Left lung (tissue), 4 donors: ENCODE measurements at regions not wholly inside any gene's neighbourhood (a gene's known extent, or its start where the extent isn't known, plus 50 kb on each side); places are given as distances from the start of the nearest gene placed in this dataset.
"Not testable (repeated sequence)": the region's sequence is repeated elsewhere in the genome, so short reads cannot be mapped to it uniquely, and the experiment has no call there.

ENCODE experiments used
- ATAC-seq: fragments of 200-7000 bp; cut with Tn5 transposase; one replicate; pipeline ENCODE4 v1.9.1; 2020; ENCODE audit warnings: moderate library complexity
- DNase-seq, 4 donors: peaks; one replicate each; pipeline ENCODE4 v3.0.0-alpha.2; 2013 to 2020
- H3K27ac ChIP-seq, 2 donors: fragments of 200-600 bp; sonication (generic) in 1 of 2; one replicate each; pipeline versions ENCODE4 v1.5.0 to v1.8.0; 2020 to 2021
- H3K27me3 ChIP-seq, 2 donors: fragments of 200-600 bp; sonication (generic) in 1 of 2; one replicate each; pipeline versions ENCODE4 v1.5.0 to v1.8.0; 2020 to 2021
- H3K36me3 ChIP-seq, 2 donors: fragments of 200-600 bp; sonication (generic) in 1 of 2; one replicate each; pipeline versions ENCODE4 v1.5.0 to v1.8.0; 2020 to 2021
- H3K4me1 ChIP-seq, 2 donors: fragments of 200-600 bp; one replicate each; pipeline ENCODE4 v1.8.0; 2021
- H3K4me3 ChIP-seq, 2 donors: fragments of 200-600 bp; sonication (generic) in 1 of 2; one replicate each; pipeline versions ENCODE4 v1.5.0 to v1.8.0; 2020 to 2021; ENCODE audit warnings: mild to moderate bottlenecking in 1 of 2
- H3K9me3 ChIP-seq, 2 donors: fragments of 200-600 bp; sonication (generic) in 1 of 2; one replicate each; pipeline versions ENCODE4 v1.5.0 to v1.8.0; 2020 to 2021
- intact Hi-C, 2 donors: fragments of 100-400 bp; cut with DNase I; formaldehyde crosslinking; loops; one replicate each; pipeline versions ENCODE4 v1.11.2 to v1.14.2; 2022
- TF ChIP-seq, protein P1 (sequence below), 2 donors: fragments of 200-600 bp; sonication (generic) in 1 of 2; IDR thresholded peaks; one replicate each; pipeline versions ENCODE4 v1.5.0 to v1.8.0; 2021; ENCODE audit warnings: antibody characterized with exemption in 2 of 2
- donor health status: DM: no; HTN: yes; CAD: no.
- donor health status: DM: no; HTN: no; CAD: no.

DNA sequence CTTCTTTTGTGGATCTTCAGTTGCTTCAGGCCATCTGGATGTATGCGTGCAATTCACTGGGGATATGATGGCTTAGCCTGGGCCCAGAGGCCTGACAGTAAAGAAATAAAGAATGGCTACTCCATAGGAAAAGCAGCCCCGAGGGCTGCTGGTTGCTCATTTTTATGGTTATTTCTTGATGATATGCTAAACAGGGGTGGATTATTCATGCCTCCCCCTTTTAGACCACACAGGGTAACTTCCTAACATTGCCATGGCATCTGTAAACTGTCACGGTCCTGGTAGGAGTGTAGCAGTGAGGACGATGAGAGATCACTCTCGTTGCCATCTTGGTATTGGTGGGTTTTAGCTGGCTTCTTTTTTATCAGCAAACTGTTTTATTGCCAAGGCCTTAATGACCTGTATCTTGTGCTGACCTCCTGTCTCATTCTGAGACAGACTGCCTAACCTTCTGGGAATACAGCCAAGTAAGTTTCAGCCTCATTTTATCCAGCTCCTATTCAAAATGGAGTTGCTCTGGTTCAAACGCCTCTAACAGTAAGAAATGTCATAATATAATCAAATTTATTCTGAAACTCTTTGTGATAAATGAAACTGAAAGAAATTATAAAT lies 60.5 kb downstream of the DSEL start:
- Histone ChIP-seq H3K4me1 (no peaks in the 10 kb centered on the region), H3K27me3 (no peaks in the 10 kb centered on the region), H3K27ac (no peak overlapping the region), H3K4me3 (no peak overlapping the region), H3K36me3 (no peaks in the 10 kb centered on the region), H3K9me3 (peaks cover 0 to 2% of the 10 kb centered on the region in 2 donors)
- intact Hi-C loops, result no loop called here
- ATAC-seq (no peak), DNase-seq (no peak)
- TF ChIP-seq, protein P1, sequence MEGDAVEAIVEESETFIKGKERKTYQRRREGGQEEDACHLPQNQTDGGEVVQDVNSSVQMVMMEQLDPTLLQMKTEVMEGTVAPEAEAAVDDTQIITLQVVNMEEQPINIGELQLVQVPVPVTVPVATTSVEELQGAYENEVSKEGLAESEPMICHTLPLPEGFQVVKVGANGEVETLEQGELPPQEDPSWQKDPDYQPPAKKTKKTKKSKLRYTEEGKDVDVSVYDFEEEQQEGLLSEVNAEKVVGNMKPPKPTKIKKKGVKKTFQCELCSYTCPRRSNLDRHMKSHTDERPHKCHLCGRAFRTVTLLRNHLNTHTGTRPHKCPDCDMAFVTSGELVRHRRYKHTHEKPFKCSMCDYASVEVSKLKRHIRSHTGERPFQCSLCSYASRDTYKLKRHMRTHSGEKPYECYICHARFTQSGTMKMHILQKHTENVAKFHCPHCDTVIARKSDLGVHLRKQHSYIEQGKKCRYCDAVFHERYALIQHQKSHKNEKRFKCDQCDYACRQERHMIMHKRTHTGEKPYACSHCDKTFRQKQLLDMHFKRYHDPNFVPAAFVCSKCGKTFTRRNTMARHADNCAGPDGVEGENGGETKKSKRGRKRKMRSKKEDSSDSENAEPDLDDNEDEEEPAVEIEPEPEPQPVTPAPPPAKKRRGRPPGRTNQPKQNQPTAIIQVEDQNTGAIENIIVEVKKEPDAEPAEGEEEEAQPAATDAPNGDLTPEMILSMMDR (IDR thresholded peaks at IDR 0.05), result no peak

DNA sequence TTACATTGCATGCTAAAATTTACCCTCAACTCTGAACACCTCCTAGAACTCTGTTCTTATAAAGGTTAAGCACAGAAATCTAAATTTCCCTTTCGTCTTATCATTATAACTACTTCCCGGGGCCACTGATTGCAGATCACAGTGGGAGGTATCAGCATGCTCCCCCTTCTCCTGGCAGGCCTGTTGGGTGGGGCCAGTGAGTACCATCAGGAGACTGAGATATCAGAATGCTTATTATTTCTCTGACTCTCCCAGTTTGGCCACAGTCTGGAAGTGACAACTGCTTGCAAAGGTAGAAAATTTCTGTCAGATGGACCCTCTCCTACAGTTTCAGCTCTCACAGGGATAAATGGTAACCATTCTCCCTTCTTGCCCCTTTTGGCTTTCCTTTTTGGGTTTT lies 62.6 kb downstream of the DSEL start:
- ATAC-seq, result no peak
- Histone ChIP-seq H3K27me3 (no peaks in the 10 kb centered on the region), H3K9me3 (peaks cover 0 to 6% of the 10 kb centered on the region in 2 donors), H3K4me3 (no peak overlapping the region), H3K4me1 (no peaks in the 10 kb centered on the region), H3K36me3 (no peaks in the 10 kb centered on the region), H3K27ac (no peak overlapping the region)
- no peak for DNase-seq
- intact Hi-C loops, result no loop called here
- TF ChIP-seq, protein P1 (IDR thresholded peaks at IDR 0.05), result no peak

DNA sequence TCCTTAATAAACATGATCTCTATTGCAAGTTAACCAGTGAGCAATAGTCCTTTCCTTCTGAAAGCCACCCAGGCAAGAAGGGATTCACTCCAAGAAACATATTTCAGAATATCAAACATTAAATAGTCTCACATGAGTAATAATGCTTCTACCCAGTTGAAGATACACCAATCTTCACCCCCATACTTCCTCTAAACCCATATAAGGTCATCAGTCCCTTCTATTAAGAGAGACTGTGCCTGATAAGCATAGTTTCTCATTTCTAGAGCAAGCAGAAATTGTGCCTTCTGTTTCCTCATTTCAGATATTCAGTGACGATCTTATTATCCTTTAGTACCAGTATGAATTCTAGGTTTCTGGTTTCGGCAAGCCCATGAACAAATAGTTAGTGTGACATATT lies 64.6 kb downstream of the DSEL start:
- H3K4me1 ChIP-seq, result no peaks in the 10 kb centered on the region
- no peak overlapping the region for H3K27ac ChIP-seq
- intact Hi-C loops, result no loop called here
- H3K4me3 ChIP-seq, result no peak overlapping the region
- TF ChIP-seq, protein P1 (IDR thresholded peaks at IDR 0.05), result no peak
- no peaks in the 10 kb centered on the region for H3K27me3 ChIP-seq
- ATAC-seq (no peak), DNase-seq (no peak)
- H3K9me3 ChIP-seq, result peaks cover 0 to 6% of the 10 kb centered on the region in 2 donors
- no peaks in the 10 kb centered on the region for H3K36me3 ChIP-seq

DNA sequence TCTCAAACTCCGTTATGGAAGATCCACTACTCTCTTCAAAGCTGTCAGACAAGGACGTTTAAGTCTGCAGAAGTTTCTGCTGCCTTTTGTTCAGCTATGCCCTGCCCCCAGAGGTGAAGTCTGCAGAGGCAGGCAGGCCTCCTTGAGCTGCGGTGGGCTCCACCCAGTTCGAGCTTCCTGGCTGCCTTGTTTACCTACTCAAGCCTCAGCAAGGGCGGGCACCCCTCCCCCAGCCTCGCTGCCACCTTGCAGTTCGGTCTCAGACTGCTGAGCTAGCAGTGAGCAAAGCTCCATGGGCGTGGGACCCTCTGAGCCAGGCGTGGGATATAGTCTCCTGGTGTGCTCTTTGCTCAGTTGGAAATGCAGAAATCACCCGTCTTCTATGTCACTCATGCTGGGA lies 65.4 kb downstream of the DSEL start:
- ATAC-seq, H3K27ac ChIP-seq, intact Hi-C loops, H3K4me3 ChIP-seq, H3K36me3 ChIP-seq, H3K4me1 ChIP-seq, H3K27me3 ChIP-seq, H3K9me3 ChIP-seq: not testable (repeated sequence)
- DNase-seq, result peak in 1 of 4 donors; percentile 35

DNA sequence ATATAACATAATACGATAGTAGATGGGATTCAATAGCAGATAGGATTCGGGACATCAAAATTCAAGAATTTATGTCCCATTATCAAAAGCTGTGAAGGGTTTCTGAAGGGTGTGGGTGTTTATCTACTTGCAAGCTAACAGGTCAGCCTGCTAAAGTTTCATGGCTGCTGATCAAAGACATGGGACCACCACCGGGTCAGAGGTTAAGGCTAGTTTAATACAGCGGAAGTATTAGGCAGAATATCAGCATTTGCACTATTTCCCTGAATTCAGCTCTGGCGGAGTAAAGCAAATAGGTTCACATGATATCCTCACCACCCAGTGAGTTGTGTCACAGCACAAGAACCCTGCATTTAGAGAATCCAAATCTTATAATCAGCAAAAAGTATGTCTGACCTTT lies 82.5 kb downstream of the DSEL start:
- no peaks in the 10 kb centered on the region for H3K36me3 ChIP-seq
- DNase-seq, result no peak
- peaks cover 0 to 9% of the 10 kb centered on the region in 2 donors for H3K9me3 ChIP-seq
- TF ChIP-seq, protein P1 (IDR thresholded peaks at IDR 0.05), result no peak
- intact Hi-C loops, result no loop called here
- ATAC-seq, result no peak
- no peak overlapping the region for H3K27ac ChIP-seq
- H3K27me3 ChIP-seq, result no peaks in the 10 kb centered on the region
- H3K4me1 ChIP-seq, result no peaks in the 10 kb centered on the region
- no peak overlapping the region for H3K4me3 ChIP-seq

DNA sequence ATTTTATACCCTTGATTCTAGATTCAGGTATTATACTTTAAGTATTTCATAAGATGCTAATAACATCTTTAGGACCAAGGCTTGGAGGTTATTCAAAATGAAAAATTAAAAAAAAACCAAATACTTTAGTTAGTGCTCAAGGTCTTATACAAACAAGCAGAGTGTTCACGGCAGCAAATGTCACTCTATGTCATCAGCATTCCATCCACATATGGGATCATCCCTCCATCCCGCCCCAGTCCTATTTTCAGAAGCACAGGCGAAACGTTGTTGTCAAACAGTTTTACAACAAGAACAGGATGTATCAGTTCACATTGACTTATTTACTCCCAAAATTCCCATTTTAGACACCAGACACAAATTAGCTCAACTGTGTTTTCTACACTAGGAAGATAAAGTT lies 83.7 kb downstream of the DSEL start:
- no peak for DNase-seq
- no peak for ATAC-seq
- Histone ChIP-seq H3K36me3 (no peaks in the 10 kb centered on the region), H3K27me3 (no peaks in the 10 kb centered on the region), H3K4me3 (no peak overlapping the region), H3K27ac (no peak overlapping the region), H3K9me3 (peaks cover 0 to 7% of the 10 kb centered on the region in 2 donors), H3K4me1 (no peaks in the 10 kb centered on the region)
- intact Hi-C loops, result no loop called here
- TF ChIP-seq, protein P1 (IDR thresholded peaks at IDR 0.05), result no peak
